Daoy (cell line): ENCODE measurements at regions not wholly inside any gene's neighbourhood (a gene's known extent, or its start where the extent isn't known, plus 50 kb on each side); places are given as distances from the start of the nearest gene placed in this dataset.
"Not testable (repeated sequence)": the region's sequence is repeated elsewhere in the genome, so short reads cannot be mapped to it uniquely, and the experiment has no call there.

Experiments used
- DNase-seq: peaks from one replicate; pipeline ENCODE4 v3.0.0-alpha.2; 2015; ENCODE audit warnings: low read depth

- DNase-seq = no peak
Measured at GRCh38 chr4:112946127-112946526, 103.3 kb upstream of the ANK2 start.

DNA sequence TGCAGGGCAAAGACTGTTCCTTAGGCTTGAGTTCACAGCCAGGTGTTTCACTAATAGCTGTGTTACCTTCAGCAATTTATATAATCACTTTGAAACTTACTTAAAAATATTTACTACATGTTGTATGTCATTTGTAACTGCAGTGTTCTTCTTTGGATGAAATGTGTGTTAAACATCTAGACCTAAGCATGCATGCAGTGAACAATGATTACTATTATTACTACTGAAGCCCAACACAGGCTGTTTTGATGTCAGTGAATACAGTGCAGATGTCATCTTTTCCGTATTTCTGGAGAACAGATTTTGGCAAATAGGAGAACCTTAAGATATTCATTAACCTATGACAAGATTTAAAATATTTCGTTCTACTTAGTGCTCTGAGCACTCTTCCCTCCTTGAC lies 101.8 kb upstream of the ANK2 start:
- no peak for DNase-seq

DNA sequence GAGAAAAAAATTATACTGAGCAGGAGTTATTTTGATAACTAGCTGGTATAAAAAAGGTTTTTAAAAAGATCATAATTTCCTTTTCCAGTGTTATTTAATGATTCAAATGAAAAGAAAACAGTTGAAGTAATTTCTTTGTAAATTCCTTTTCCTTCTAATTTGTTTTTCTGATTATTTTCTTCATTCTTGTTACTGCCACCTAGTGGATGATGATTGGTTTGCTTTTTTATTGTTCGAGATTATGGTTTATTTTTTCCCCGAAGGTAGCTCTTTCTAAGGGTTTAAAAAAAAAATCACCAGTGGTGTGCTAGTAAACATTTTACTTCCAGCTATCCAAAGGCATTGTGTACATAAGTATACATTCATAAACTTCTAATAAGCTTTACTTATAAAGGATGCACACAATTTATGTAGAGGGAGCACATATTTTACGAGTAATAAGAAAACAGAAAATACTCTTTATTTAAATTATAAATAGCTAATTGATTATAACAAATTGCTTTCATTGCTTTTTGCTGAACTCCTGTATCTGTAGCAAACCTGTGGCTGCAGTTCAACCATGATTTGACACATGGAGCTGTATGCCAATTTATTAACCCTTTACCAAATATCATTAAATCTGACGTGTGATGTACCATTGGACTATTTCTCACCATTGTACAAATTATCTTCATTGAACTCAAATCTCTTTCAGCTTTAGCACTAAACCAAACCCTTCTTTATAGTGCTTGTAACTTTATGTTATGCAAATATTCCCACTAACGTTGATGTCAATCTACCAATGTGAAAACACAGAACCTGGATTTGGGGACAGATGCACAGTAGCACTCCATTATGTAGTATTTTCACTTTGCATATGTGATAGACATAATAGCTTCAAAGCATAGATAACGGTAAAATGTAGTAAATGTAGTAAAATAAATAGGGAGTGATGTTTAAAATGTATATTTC lies 97.8 kb upstream of the ANK2 start:
- DNase-seq = no peak

DNA sequence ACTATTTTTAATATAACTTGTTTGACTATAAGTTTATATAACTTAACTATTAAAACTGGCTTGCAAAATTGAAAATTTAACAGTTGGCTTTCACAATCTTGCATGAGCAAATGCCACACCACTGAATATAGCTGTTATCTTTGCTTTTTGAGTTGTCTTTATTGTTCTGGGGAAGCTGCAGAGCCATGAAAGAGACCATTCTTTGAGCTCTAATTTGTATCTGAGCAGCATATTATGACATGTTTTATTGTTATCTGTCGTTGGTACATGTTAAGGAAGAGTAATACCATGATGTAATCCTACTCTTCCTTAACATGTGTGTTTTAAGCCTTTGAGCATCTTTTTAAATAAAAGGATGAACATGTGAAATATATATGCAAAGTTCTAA lies 97.1 kb upstream of the ANK2 start:
- DNase-seq = no peak

DNA sequence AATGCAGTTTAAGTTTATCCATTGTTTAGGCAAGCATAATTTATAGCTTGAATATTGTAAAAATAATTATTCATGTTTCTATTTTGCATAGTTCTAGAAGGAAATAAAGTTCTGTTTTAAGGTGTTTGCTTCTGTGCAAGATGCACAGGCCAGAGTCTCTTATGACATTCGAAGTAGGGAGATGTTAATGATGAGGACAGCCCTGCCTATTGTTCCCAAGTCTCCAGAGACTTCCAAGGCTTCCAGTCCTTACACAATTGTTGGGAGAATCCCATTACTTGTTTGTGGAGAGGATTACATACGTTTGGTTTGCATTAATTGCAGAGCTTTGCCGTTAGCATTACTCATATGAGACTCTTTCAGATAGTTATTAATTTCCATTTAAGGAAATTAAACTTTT lies 96.2 kb upstream of the ANK2 start:
- no peak for DNase-seq

- DNase-seq = no peak
Measured at GRCh38 chr4:112954286-112954685, 95.2 kb upstream of the ANK2 start.

- no peak for DNase-seq
Measured at GRCh38 chr4:112956484-112956896, 93.0 kb upstream of the ANK2 start.

DNA sequence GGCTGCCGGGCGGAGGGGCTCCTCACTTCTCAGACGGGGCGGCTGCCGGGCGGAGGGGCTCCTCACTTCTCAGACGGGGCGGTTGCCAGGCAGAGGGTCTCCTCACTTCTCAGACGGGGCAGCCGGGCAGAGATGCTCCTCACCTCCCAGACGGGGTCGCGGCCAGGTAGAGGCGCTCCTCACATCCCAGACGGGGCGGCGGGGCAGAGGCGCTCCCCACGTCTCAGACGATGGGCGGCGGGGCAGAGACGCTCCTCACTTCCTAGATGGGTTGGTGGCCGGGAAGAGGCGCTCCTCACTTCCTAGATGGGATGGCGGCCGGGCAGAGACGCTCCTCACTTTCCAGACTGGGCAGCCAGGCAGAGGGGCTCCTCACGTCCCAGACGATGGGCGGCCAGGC lies 91.7 kb upstream of the ANK2 start:
- DNase-seq = not testable (repeated sequence)

GRCh38 chr4:112966701-112967488 lies 82.6 kb upstream of the ANK2 start:
- no peak for DNase-seq

DNA sequence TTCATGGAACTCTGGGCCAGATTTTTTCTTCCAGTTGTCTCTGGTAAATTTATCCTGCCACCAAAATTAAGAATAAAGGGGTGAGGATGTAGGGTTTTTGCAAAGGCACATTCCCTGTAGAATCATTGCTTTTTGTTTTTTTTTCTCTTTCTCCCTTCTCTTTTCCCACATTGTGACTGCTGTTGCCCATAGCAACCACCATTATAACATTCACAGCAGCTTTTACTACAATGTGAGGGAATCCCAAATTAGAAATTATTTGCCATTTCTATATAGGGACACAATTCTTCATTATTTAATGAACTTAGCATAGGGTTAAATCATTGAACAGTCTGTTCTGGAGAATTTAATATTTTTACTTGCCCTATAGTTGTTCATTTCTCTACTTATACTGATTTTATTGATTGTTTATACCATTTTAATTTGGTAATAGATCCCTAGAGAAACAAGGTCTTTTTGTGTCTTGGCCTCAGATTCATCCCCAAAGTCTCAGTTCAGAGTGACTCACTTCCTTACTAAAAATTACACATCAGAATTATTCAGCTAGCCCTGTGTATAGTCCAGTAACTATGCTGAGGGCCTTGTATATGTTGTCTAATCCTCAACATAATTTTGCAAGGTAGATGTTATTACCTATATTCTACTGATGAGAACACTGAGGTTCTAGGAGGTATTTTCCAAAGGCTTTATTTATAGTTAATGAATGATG lies 80.8 kb upstream of the ANK2 start:
- DNase-seq = no peak

DNA sequence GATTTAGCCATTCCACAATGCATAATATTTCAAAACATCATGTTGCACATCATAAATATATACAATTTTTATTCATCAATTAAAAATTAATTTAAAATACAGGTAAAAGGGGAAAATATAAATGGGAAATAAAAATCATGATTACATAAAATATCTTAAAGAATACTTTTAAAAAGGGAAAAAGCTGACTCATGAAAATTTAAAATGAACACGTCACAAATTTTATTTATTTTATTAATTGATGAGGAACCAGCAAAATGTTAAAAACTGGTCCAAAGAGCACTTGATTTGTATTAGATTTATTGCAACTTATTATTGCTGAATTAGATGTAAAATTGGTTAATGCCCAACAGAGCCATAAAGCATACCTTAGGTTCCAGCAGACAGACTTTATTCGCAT lies 78.5 kb upstream of the ANK2 start:
- DNase-seq = no peak

DNA sequence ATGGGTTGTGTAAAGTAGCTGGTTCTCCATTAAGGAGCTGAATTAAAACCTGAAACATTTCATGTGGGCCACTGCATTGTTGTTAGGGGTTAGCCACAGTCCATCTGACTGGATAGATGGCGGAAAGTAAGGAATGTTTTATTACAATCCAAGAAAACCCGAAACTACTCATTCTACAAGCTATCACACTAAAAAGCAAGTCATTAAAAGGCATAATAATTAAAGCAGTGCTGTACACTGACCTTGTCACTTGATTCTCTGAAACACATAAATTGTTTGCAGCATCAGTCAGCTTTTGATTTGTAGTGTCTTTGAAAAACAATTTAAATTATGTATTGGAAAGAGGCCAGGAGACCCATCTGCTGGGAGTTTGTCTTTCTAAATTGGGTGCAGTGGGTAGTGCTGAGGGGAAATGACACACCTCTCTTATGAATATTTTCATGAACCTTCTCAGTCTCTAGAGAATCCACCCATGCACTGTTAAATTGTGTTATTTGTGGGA lies 75.7 kb upstream of the ANK2 start:
- DNase-seq = no peak

DNA sequence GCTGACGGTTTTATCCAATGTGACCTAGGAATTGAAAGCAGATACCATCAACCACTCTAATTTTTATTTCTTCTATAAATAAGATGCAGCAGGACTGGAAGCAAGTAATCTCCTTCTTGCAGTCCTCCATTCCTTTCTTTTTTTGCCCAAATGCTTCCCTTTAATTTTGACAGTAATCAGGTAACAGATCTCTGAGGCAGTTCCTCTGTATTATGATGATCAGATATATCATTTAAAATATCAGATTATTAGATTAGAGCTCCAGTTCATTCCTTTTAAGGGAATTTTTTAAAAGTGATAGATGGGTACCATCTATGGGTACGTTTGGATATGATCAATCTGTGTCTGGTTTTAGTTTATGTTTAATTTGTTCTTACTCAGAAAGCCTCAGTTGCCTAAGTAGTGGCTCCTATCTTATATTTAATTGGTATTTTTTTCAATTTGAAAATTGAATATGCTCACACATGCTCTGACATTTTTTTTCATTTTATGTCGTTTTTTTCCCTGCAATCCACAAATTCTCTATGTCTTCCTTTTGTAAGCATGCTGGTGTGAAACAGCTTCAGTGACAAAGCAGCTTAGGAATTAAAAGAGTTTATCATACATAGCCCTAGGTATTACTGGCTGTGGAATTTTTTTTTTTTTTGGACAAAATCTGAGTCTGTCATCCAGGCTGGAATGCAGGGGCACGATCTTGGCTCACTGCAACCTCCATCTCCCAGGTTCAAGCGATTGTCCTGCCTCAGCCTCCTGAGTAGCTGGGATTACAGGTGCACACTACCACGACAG lies 73.7 kb upstream of the ANK2 start:
- no peak for DNase-seq

DNA sequence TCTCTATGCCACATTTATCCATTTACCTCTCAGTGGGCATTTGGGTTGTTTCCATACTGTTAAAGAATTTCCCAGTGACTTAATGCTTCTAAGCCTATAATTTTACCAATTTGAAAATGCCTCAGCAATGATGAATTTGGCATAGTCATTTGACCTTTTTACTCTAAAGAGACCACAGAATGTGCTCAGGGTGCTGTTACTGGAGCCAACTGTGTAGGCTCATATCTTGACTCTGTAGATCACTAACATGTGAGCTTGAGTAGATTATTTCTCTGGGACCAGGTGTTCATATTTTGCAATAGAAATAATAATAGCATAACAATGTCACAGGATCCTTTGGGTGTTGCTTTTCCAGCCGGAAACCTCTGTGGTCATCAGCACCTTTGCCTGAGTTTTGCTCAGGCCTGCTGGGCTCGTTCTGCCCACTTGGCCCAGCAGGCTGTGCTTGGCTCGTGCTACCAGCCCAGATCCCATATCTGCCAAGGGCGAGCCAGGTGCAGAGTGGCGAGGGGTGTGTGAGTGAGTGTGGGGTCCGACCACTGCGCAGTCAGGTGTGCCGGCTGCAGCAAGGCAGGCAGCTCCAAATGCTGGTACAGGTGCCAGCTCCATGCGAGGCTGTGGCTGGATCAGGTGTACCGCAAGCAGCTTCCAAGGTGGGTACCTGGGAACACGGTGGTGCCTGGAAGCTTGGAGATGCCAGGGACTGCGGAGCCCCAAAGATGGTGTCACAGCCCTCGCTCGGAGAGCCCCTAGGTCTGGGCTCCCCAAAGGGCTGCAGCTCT lies 70.6 kb upstream of the ANK2 start:
- no peak for DNase-seq

DNA sequence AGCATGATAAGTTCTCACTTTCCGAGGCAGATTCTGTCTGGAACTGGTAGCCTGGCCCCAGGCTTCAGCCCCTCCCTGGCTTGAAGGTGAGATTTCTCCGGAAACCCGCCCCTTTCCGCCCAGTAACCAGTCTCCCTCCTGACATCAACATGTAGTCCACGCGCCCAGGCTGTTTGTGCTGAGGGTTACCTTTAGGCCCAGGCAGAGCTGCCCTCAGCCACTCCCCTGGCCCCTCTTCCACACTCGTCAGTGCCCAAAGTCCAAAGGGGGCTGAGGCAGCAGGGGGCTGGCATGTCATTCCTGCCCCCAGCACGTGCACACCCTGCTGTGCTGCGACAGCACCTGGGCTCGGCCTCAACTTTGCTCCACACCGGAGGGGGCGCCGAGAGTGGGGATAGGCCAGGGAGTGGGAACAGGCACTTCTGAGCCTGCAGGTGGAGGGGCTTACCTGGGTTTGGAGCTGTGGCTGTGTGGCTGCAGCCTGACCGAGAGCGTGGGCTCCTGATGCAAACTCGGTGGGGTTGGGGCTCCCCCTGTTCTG lies 69.5 kb upstream of the ANK2 start:
- DNase-seq = no peak

DNA sequence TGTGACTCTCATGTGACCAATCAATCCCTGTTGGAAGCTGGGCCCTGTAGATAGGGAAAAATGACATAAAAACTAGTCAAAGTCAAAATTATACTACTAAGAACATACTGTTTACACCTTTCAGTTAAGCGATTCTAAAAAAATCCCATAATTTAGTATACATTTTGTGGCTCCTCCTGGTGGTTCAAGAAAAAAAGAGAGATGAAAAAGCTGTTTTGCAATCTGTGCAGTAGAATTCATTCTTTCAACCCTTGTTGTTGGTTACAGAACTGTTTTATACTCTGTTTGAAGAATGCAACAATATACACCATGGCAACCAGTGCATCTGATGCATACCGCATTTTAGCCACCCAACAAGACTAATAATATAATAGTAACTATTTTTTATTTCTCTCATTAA lies 66.8 kb upstream of the ANK2 start:
- no peak for DNase-seq

DNA sequence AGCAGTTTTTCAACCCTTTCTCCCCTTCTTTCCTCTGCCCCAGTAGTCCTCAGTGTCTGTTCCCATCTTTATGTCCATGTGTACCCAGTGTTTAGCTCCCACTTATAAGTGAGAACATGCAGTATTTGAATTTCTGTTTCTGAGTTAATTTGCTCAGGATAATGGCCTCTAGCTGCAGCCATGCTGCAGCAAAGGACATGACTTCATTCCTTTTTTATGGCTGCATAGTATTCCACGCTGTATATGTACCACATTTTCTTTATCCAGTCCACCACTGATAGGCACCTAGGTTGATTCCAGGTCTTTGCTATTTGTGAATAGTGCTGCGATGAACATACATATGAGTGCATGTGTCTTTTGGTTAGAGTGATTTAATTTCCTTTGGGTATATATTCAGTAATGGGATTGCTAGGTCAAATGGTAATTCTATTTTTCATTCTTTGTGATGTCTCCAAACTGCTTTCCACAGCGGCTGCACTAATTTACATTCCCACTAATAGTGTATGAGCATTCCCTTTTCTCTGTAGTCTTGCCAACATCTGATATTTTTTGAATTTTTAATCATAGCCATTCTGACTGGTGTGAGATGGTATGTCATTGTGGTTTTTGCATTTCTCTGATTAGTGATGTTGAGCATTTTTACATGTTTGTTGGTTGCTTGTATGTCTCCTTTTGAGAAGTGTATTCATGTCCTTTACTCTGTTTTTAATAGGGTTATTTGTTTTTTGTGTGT lies 54.6 kb upstream of the ANK2 start:
- DNase-seq = no peak
